H1 (cell line): ENCODE measurements at regions not wholly inside any gene's neighbourhood (a gene's known extent, or its start where the extent isn't known, plus 50 kb on each side); places are given as distances from the start of the nearest gene placed in this dataset.

Source experiments
- CTCF ChIA-PET: fragments of 300-600 bp; sonication (Branson Sonifier 250); formaldehyde crosslinking; loops from one replicate; lab custom pipeline; 2021; ENCODE audit not compliant: partially characterized antibody; lab: Charles Lee
- POLR2A ChIA-PET: fragments of 300-600 bp; sonication (Branson Sonifier 250); formaldehyde crosslinking; loops from one replicate; lab custom pipeline; 2021; ENCODE audit warnings: inconsistent platforms; ENCODE audit not compliant: partially characterized antibody; lab: Charles Lee
- DNase-seq, 2 experiments: peaks; one replicate each; pipeline versions ENCODE4 v3.0.0 to v3.0.0-alpha.2; 2010 to 2022; ENCODE audit warnings: low spot score in 2 of 2, low read depth in 1 of 2, mixed read lengths in 1 of 2
- FAIRE-seq: peaks from 2 replicates; lab custom pipeline; 2011; peaks lifted over from hg19 to GRCh38; lab: Jason Lieb, UNC
- H2AFZ ChIP-seq: 2 replicates; pipeline ENCODE4 v1.8.1; 2012; ENCODE audit warnings: low read length, inconsistent platforms
- H2AK5ac ChIP-seq: 2 replicates; pipeline ENCODE4 v1.6.1; 2013; ENCODE audit warnings: low read depth, low read length
- H2BK120ac ChIP-seq: replicated peaks from 2 replicates; pipeline ENCODE3; 2013; ENCODE audit warnings: low read depth, low read length, inconsistent platforms
- H2BK12ac ChIP-seq: 2 replicates; pipeline ENCODE4 v1.6.1; 2013; ENCODE audit warnings: low read depth, low read length
- H2BK15ac ChIP-seq: 2 replicates; pipeline ENCODE4 v1.6.1; 2013; ENCODE audit warnings: low read length
- H2BK20ac ChIP-seq: 2 replicates; pipeline ENCODE4 v1.6.1; 2013; ENCODE audit warnings: low read length
- H2BK5ac ChIP-seq: 2 replicates; pipeline ENCODE4 v1.6.1; 2013; ENCODE audit warnings: low read depth, low read length
- H3K14ac ChIP-seq: 2 replicates; pipeline ENCODE4 v1.6.1; 2013; ENCODE audit warnings: inconsistent platforms; ENCODE audit not compliant: insufficient read length
- H3K18ac ChIP-seq: 2 replicates; pipeline ENCODE4 v1.6.1; 2013; ENCODE audit warnings: low read length; ENCODE audit errors: extremely low read depth
- H3K23ac ChIP-seq: 2 replicates; pipeline ENCODE4 v1.6.1; 2013; ENCODE audit warnings: inconsistent platforms; ENCODE audit not compliant: insufficient read length
- H3K23me2 ChIP-seq: 2 replicates; pipeline ENCODE4 v1.6.1; 2013; ENCODE audit warnings: low read depth, low read length
- H3K27ac ChIP-seq: 2 replicates; pipeline ENCODE4 v1.6.1; 2011; ENCODE audit warnings: low read depth, low read length, inconsistent platforms
- H3K27me3 ChIP-seq, 4 experiments: replicated peaks in 1 of 4; 1 replicate in 1 of 4; 2 replicates in 3 of 4; pipeline versions ENCODE4 v1.6.1 to v1.8.1; 2011 to 2013; ENCODE audit warnings: low read length in 3 of 4, mild to moderate bottlenecking in 3 of 4, inconsistent platforms in 2 of 4, mixed read lengths in 2 of 4, moderate library complexity in 1 of 4; ENCODE audit not compliant: control insufficient read depth in 3 of 4, insufficient read depth in 3 of 4; ENCODE audit errors: extremely low read depth in 1 of 4
- H3K36me3 ChIP-seq, 4 experiments: 2 replicates each; pipeline versions ENCODE4 v1.6.1 to v1.8.1; 2011 to 2013; ENCODE audit warnings: mild to moderate bottlenecking in 4 of 4, low read length in 3 of 4, moderate library complexity in 2 of 4, control low read depth in 1 of 4, inconsistent platforms in 1 of 4; ENCODE audit not compliant: insufficient read depth in 4 of 4, control insufficient read depth in 2 of 4
- H3K4ac ChIP-seq: replicated peaks from 2 replicates; pipeline ENCODE3; 2013; ENCODE audit warnings: low read length, low read depth, mixed read lengths, inconsistent platforms; ENCODE audit not compliant: insufficient read length
- H3K4me1 ChIP-seq, 4 experiments: replicated peaks in 1 of 4; 1 replicate in 1 of 4; 2 replicates in 3 of 4; pipeline versions ENCODE4 v1.6.1 to v1.8.1; 2011 to 2013; ENCODE audit warnings: low read length in 3 of 4, inconsistent platforms in 2 of 4, mixed read lengths in 1 of 4; ENCODE audit not compliant: insufficient read depth in 4 of 4, control insufficient read depth in 3 of 4
- H3K4me2 ChIP-seq, 2 experiments: 2 replicates each; pipeline versions ENCODE4 v1.6.1 to v1.8.1; 2011 to 2013; ENCODE audit warnings: low read depth in 2 of 2, low read length in 2 of 2, control low read depth in 1 of 2, inconsistent platforms in 1 of 2, mild to moderate bottlenecking in 1 of 2; ENCODE audit not compliant: insufficient read depth in 1 of 2
- H3K4me3 ChIP-seq, 4 experiments: fragments of 200-600, 300-600 bp in 1 of 4; sonication (generic), shearing (Covaris generic), sonication (Bioruptor Twin) in 1 of 4; 2 replicates each; pipeline versions ENCODE4 v1.5.1 to v1.8.1; 2011 to 2016; ENCODE audit warnings: low read length in 4 of 4, low read depth in 3 of 4, control low read depth in 2 of 4, inconsistent platforms in 2 of 4, mild to moderate bottlenecking in 2 of 4, mixed read lengths in 1 of 4, moderate library complexity in 1 of 4; ENCODE audit not compliant: insufficient read depth in 2 of 4; ENCODE audit errors: extremely low read depth in 1 of 4
- H3K56ac ChIP-seq: replicated peaks from 2 replicates; pipeline ENCODE3; 2013; ENCODE audit warnings: low read depth, mild to moderate bottlenecking, mixed read lengths, low read length, inconsistent platforms; ENCODE audit not compliant: insufficient read length
- H3K79me1 ChIP-seq: 2 replicates; pipeline ENCODE4 v1.6.1; 2013; ENCODE audit warnings: low read depth, low read length, control low read depth
- H3K79me2 ChIP-seq, 2 experiments: 2 replicates each; pipeline versions ENCODE4 v1.6.1 to v1.8.1; 2012 to 2013; ENCODE audit warnings: low read length in 2 of 2, mild to moderate bottlenecking in 2 of 2, inconsistent platforms in 1 of 2; ENCODE audit not compliant: insufficient read depth in 2 of 2, control insufficient read depth in 1 of 2
- H3K9ac ChIP-seq, 4 experiments: replicated peaks in 1 of 4; 1 replicate in 1 of 4; 2 replicates in 3 of 4; pipeline versions ENCODE4 v1.6.1 to v1.8.1; 2011 to 2013; ENCODE audit warnings: low read depth in 3 of 4, low read length in 3 of 4, control low read depth in 2 of 4, mild to moderate bottlenecking in 2 of 4, moderate library complexity in 2 of 4, inconsistent platforms in 1 of 4; ENCODE audit errors: extremely low read depth in 1 of 4
- H3K9me3 ChIP-seq, 2 experiments: 2 replicates each; pipeline versions ENCODE4 v1.6.1 to v1.8.1; 2012 to 2013; ENCODE audit warnings: mild to moderate bottlenecking in 2 of 2, moderate library complexity in 2 of 2, control low read depth in 1 of 2, inconsistent platforms in 1 of 2, low read depth in 1 of 2, low read length in 1 of 2, mixed read lengths in 1 of 2; ENCODE audit not compliant: insufficient read depth in 2 of 2
- H4K20me1 ChIP-seq, 2 experiments: replicated peaks in 1 of 2; 2 replicates each; pipeline versions ENCODE3 to v1.8.1; 2011 to 2013; ENCODE audit warnings: inconsistent platforms in 2 of 2, low read length in 2 of 2, mild to moderate bottlenecking in 1 of 2; ENCODE audit not compliant: insufficient read depth in 2 of 2, control insufficient read depth in 1 of 2
- H4K5ac ChIP-seq: 2 replicates; pipeline ENCODE4 v1.6.1; 2013; ENCODE audit warnings: low read length, low read depth, mixed read lengths, inconsistent platforms; ENCODE audit not compliant: insufficient read length
- H4K8ac ChIP-seq: 2 replicates; pipeline ENCODE4 v1.8.0; 2013; ENCODE audit warnings: mild to moderate bottlenecking, moderate library complexity, low read length, inconsistent platforms; ENCODE audit not compliant: insufficient read depth; ENCODE audit errors: extremely low read depth
- H4K91ac ChIP-seq: replicated peaks from 2 replicates; pipeline ENCODE3; 2013; ENCODE audit warnings: low read length, mixed read lengths, inconsistent platforms; ENCODE audit not compliant: insufficient read length
- CEBPB ChIP-seq: IDR thresholded peaks from 2 replicates; pipeline ENCODE4 v1.6.1; 2012; ENCODE audit warnings: low read depth, low read length
- CREB1 ChIP-seq: IDR thresholded peaks from 2 replicates; pipeline ENCODE4 v1.6.1; 2012; ENCODE audit warnings: inconsistent platforms
- EP300 ChIP-seq, 2 experiments: IDR thresholded peaks; 1 replicate in 1 of 2; 2 replicates in 1 of 2; pipeline ENCODE4 v1.6.1; 2011 to 2012; ENCODE audit warnings: low read depth in 2 of 2, low read length in 2 of 2, mild to moderate bottlenecking in 2 of 2, borderline replicate concordance in 1 of 2, inconsistent platforms in 1 of 2, moderate library complexity in 1 of 2
- EZH2 ChIP-seq: fragments of 200-600 bp; sonication (generic); IDR thresholded peaks from 2 replicates; pipeline ENCODE4 v1.7.1; 2012; ENCODE audit warnings: low read depth, mild to moderate bottlenecking, moderate library complexity, low read length, inconsistent platforms; ENCODE audit not compliant: severe bottlenecking
- JUND ChIP-seq: IDR thresholded peaks from 2 replicates; pipeline ENCODE4 v1.6.1; 2011; ENCODE audit warnings: mild to moderate bottlenecking, improper control_type of control experiment, low read length
- POLR2AphosphoS5 ChIP-seq: IDR thresholded peaks from 2 replicates; pipeline ENCODE4 v1.6.1; 2011; ENCODE audit warnings: low read depth, low read length
- POU5F1 ChIP-seq: IDR thresholded peaks from 2 replicates; pipeline ENCODE4 v1.6.1; 2011; ENCODE audit warnings: low read depth, mild to moderate bottlenecking, low read length, moderate library complexity
- RAD21 ChIP-seq, 2 experiments: IDR thresholded peaks in 1 of 2; conservative IDR thresholded peaks in 1 of 2; 2 replicates each; pipeline ENCODE4 v1.6.1; 2011; ENCODE audit warnings: low read depth in 2 of 2, low read length in 2 of 2, improper control_type of control experiment in 1 of 2, inconsistent platforms in 1 of 2, mild to moderate bottlenecking in 1 of 2, moderate library complexity in 1 of 2
- RBBP5 ChIP-seq: IDR thresholded peaks from 2 replicates; pipeline ENCODE4 v1.7.1; 2012; ENCODE audit warnings: low read depth, mild to moderate bottlenecking, inconsistent platforms, low read length, moderate library complexity, borderline replicate concordance
- SAP30 ChIP-seq: fragments of 300-600 bp; sonication (generic); IDR thresholded peaks from 2 replicates; pipeline ENCODE4 v1.7.1; 2012; ENCODE audit warnings: low read length, moderate library complexity, mild to moderate bottlenecking, inconsistent platforms; ENCODE audit not compliant: insufficient read depth, insufficient replicate concordance
- SP1 ChIP-seq: IDR thresholded peaks from 2 replicates; pipeline ENCODE4 v1.6.1; 2011; ENCODE audit warnings: low read depth, low read length
- SUZ12 ChIP-seq: fragments of 200-600 bp; sonication (generic); IDR thresholded peaks from 2 replicates; pipeline ENCODE4 v1.6.1; 2012; ENCODE audit warnings: mild to moderate bottlenecking, inconsistent platforms, low read length, moderate library complexity, mixed read lengths
- TEAD4 ChIP-seq: IDR thresholded peaks from 2 replicates; pipeline ENCODE4 v1.6.1; 2012; ENCODE audit warnings: low read depth, low read length, inconsistent platforms, mixed read lengths
- TF ChIP-seq, protein P1 (sequence below): IDR thresholded peaks from 2 replicates; pipeline ENCODE4 v1.6.1; 2012; ENCODE audit warnings: inconsistent platforms

GRCh38 chr4:43238585-43238984 is 346.1 kb downstream of the GRXCR1 start (continued):
- TF ChIP-seq POU5F1 = no peak

GRCh38 chr4:43241104-43241503 is 348.6 kb downstream of the GRXCR1 start:
- Histone ChIP-seq H3K9ac (no peak overlapping the region), H3K4me1 (no peaks in the 10 kb centered on the region), H3K4ac (no peak overlapping the region), H3K18ac (no peak overlapping the region), H4K20me1 (no peaks in the 10 kb centered on the region), H3K56ac (no peak overlapping the region), H3K23ac (no peak overlapping the region), H3K79me2 (no peaks in the 10 kb centered on the region), H3K79me1 (no peaks in the 10 kb centered on the region), H2BK5ac (no peak overlapping the region), H3K23me2 (no peaks in the 10 kb centered on the region), H2BK12ac (no peak overlapping the region), H2BK20ac (no peak overlapping the region), H4K5ac (no peak overlapping the region), H3K4me2 (no peak overlapping the region), H2BK120ac (no peak overlapping the region), H2AK5ac (no peak overlapping the region), H4K91ac (no peak overlapping the region), H3K36me3 (no peaks in the 10 kb centered on the region), H3K4me3 (no peak overlapping the region), H3K9me3 (no peaks in the 10 kb centered on the region), H3K27me3 (no peaks in the 10 kb centered on the region), H3K14ac (no peak overlapping the region), H2BK15ac (no peak overlapping the region), H2AFZ (no peak overlapping the region), H3K27ac (no peak overlapping the region), H4K8ac (no peak overlapping the region)
- CTCF ChIA-PET = no interaction called here
- POLR2A ChIA-PET = no interaction called here
- no peak for FAIRE-seq
- no peak for DNase-seq
- TF ChIP-seq CREB1 (no peak), POLR2AphosphoS5 (no peak), EZH2 (no peak), RAD21 (IDR thresholded peaks at IDR 0.05 in 1 of 2, conservative IDR thresholded peaks at IDR 0.05 in 1 of 2; ENCODE audit: low read depth in 2 of 2, low read length in 2 of 2) (no peak), SAP30 (no peak), SP1 (no peak), TEAD4 (no peak), RBBP5 (no peak), CEBPB (no peak), EP300 (IDR thresholded peaks at IDR 0.05; ENCODE audit: borderline replicate concordance in 1 of 2, low read depth in 2 of 2, low read length in 2 of 2) (no peak), JUND (no peak), SUZ12 (no peak)
- TF ChIP-seq, protein P1, sequence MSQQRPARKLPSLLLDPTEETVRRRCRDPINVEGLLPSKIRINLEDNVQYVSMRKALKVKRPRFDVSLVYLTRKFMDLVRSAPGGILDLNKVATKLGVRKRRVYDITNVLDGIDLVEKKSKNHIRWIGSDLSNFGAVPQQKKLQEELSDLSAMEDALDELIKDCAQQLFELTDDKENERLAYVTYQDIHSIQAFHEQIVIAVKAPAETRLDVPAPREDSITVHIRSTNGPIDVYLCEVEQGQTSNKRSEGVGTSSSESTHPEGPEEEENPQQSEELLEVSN = no peak
